ENCODE measurements at regions not wholly inside any gene's neighbourhood (a gene's known extent, or its start where the extent isn't known, plus 50 kb on each side); places are given as distances from the start of the nearest gene placed in this dataset.

DNA sequence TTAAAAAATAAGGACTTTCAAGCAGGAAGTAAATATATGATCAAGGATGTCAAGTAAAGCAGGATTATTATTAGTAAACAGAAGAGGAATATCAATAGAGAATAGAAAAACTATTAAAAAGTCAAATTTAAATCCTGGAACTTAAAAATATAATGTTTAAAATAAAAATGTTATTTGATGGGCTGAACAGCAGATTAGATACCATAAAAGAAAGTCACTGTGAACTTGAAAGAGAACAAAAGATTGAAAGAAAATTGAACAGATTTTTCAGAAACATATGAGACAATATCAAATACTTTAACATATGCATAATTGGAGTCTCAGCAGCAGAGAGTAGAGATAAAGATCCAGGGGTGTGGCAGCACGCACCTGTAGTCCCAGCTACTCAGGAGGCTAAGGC, 1213.7 kb upstream of the AUTS2 start:
- 74% methylated on average over 1 of the region's 1 CpG for WGBS
- H2BK12ac ChIP-seq (ENCODE audit: low read length in 2 of 2): no peak overlapping the region
- no peaks in the 10 kb centered on the region for H3K27me3 ChIP-seq (ENCODE audit: control insufficient read depth in 1 of 2, insufficient read depth in 1 of 2, low read length in 2 of 2)

DNA sequence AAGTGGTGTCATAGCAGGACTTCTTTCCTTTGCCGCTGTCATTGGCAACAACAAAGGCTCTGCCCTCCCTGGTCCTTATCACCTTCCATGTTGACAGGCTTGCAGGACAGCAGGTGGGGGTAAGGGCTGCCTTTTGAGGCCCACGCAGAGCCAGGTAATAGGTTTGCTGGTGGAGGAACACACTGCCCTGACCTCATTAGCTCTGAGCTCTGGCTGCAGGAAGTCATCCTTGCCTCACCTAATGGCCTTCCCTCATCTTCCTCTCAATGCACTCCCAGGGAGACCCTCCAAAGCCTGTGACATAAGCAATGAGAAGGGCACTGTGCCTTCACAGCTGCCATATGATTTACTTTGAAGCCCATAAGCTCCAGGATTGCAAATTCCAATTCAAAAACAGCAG, 1205.2 kb upstream of the AUTS2 start:
- Histone ChIP-seq H3K79me1 (replicated peaks; ENCODE audit: low read length, poor library complexity, severe bottlenecking) (no peaks in the 10 kb centered on the region), H3K27me3 (ENCODE audit: control insufficient read depth in 1 of 2, insufficient read depth in 1 of 2, low read length in 2 of 2) (no peaks in the 10 kb centered on the region), H4K91ac (ENCODE audit: low read length) (no peak overlapping the region), H2AFZ (ENCODE audit: low read depth, low read length) (no peak overlapping the region), H3K36me3 (ENCODE audit: control insufficient read depth in 1 of 2, insufficient read depth in 2 of 2, low read depth in 1 of 2, low read length in 2 of 2) (no peaks in the 10 kb centered on the region), H2BK120ac (ENCODE audit: low read depth, low read length) (no peak overlapping the region), H2BK5ac (ENCODE audit: low read depth, low read length, poor library complexity, severe bottlenecking) (no peak overlapping the region), H3K23ac (ENCODE audit: low read length in 2 of 2) (no peak overlapping the region), H3K9me3 (ENCODE audit: control insufficient read depth, low read length) (peaks cover 3% of the 10 kb centered on the region), H2BK15ac (ENCODE audit: low read depth, poor library complexity, severe bottlenecking) (no peak overlapping the region), H3K4me3 (ENCODE audit: insufficient read depth in 1 of 2, low read depth in 1 of 2, low read length in 2 of 2) (no peak overlapping the region), H3K4me1 (ENCODE audit: control insufficient read depth, insufficient read depth, low read depth, low read length) (no peaks in the 10 kb centered on the region), H2BK12ac (ENCODE audit: low read length in 2 of 2) (no peak overlapping the region), H3K4me2 (ENCODE audit: low read length, poor library complexity, severe bottlenecking) (no peak overlapping the region), H2AK5ac (ENCODE audit: low read length, severe bottlenecking) (no peak overlapping the region), H4K8ac (ENCODE audit: low read length) (no peak overlapping the region), H3K4ac (ENCODE audit: low read depth in 1 of 2, low read length in 2 of 2) (no peak overlapping the region), H3K14ac (ENCODE audit: low read length in 2 of 2) (no peak overlapping the region), H3K9ac (ENCODE audit: low read length) (no peak overlapping the region), H3K18ac (ENCODE audit: low read depth in 1 of 2, low read length in 2 of 2) (no peak overlapping the region), H3K27ac (ENCODE audit: low read length, poor library complexity, severe bottlenecking) (no peak overlapping the region)
- no peak for DNase-seq
- WGBS: 58% methylated on average over 2 of the region's 2 CpGs

More for the DNA sequence above, 1213.7 kb upstream of the AUTS2 start:
- H2AK5ac ChIP-seq (ENCODE audit: low read length, severe bottlenecking): no peak overlapping the region
- no peak overlapping the region for H3K27ac ChIP-seq (ENCODE audit: low read length, poor library complexity, severe bottlenecking)
- DNase-seq: no peak
- no peak overlapping the region for H2BK15ac ChIP-seq (ENCODE audit: low read depth, poor library complexity, severe bottlenecking)
- H2BK120ac ChIP-seq (ENCODE audit: low read depth, low read length): no peak overlapping the region
- H3K79me1 ChIP-seq (replicated peaks; ENCODE audit: low read length, poor library complexity, severe bottlenecking): no peaks in the 10 kb centered on the region
- no peak overlapping the region for H3K4me3 ChIP-seq (ENCODE audit: insufficient read depth in 1 of 2, low read depth in 1 of 2, low read length in 2 of 2)
- no peak overlapping the region for H3K14ac ChIP-seq (ENCODE audit: low read length in 2 of 2)
- H2AFZ ChIP-seq (ENCODE audit: low read depth, low read length): no peak overlapping the region
- no peak overlapping the region for H4K8ac ChIP-seq (ENCODE audit: low read length)
- peaks cover 24% of the 10 kb centered on the region for H3K9me3 ChIP-seq (ENCODE audit: control insufficient read depth, low read length)
- no peak overlapping the region for H3K4ac ChIP-seq (ENCODE audit: low read depth in 1 of 2, low read length in 2 of 2)
- no peak overlapping the region for H3K23ac ChIP-seq (ENCODE audit: low read length in 2 of 2)
- no peak overlapping the region for H3K9ac ChIP-seq (ENCODE audit: low read length)
- H4K91ac ChIP-seq (ENCODE audit: low read length): no peak overlapping the region
- H3K36me3 ChIP-seq (ENCODE audit: control insufficient read depth in 1 of 2, insufficient read depth in 2 of 2, low read depth in 1 of 2, low read length in 2 of 2): no peaks in the 10 kb centered on the region
- no peak overlapping the region for H3K4me2 ChIP-seq (ENCODE audit: low read length, poor library complexity, severe bottlenecking)
- no peak overlapping the region for H2BK5ac ChIP-seq (ENCODE audit: low read depth, low read length, poor library complexity, severe bottlenecking)
- H3K18ac ChIP-seq (ENCODE audit: low read depth in 1 of 2, low read length in 2 of 2): no peak overlapping the region
- no peaks in the 10 kb centered on the region for H3K4me1 ChIP-seq (ENCODE audit: control insufficient read depth, insufficient read depth, low read depth, low read length)

DNA sequence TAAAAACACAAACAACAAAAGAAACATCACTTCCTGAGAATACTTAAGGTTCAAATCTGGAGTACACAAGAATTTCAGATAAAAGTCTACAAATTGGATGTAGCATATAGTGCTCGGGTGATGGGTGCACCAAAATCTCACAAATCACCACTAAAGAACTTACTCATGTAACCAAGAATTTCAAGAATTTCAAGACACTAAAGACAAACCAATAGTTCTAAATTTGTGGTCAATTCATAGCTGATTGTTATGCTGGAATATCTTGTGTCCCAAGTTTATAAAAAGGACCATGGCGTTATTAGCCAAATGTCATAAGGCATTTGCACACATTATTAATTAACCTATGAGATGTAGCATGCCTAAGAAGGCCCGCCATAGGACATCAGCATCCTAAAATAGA, 1204.1 kb upstream of the AUTS2 start:
- no peak overlapping the region for H4K8ac ChIP-seq (ENCODE audit: low read length)
- H3K4ac ChIP-seq (ENCODE audit: low read depth in 1 of 2, low read length in 2 of 2): no peak overlapping the region
- no peak overlapping the region for H3K9ac ChIP-seq (ENCODE audit: low read length)
- no peak overlapping the region for H2BK120ac ChIP-seq (ENCODE audit: low read depth, low read length)
- no peak overlapping the region for H2AFZ ChIP-seq (ENCODE audit: low read depth, low read length)
- H3K9me3 ChIP-seq (ENCODE audit: control insufficient read depth, low read length): peaks cover 3% of the 10 kb centered on the region
- no peaks in the 10 kb centered on the region for H3K79me1 ChIP-seq (replicated peaks; ENCODE audit: low read length, poor library complexity, severe bottlenecking)
- no peak for DNase-seq
- 63% methylated on average over 1 of the region's 3 CpGs for WGBS
- H3K27me3 ChIP-seq (ENCODE audit: control insufficient read depth in 1 of 2, insufficient read depth in 1 of 2, low read length in 2 of 2): no peaks in the 10 kb centered on the region
- H2AK5ac ChIP-seq (ENCODE audit: low read length, severe bottlenecking): no peak overlapping the region
- H3K4me1 ChIP-seq (ENCODE audit: control insufficient read depth, insufficient read depth, low read depth, low read length): no peaks in the 10 kb centered on the region
- H3K4me2 ChIP-seq (ENCODE audit: low read length, poor library complexity, severe bottlenecking): no peak overlapping the region
- H3K23ac ChIP-seq (ENCODE audit: low read length in 2 of 2): no peak overlapping the region
- H2BK5ac ChIP-seq (ENCODE audit: low read depth, low read length, poor library complexity, severe bottlenecking): no peak overlapping the region
- H3K18ac ChIP-seq (ENCODE audit: low read depth in 1 of 2, low read length in 2 of 2): no peak overlapping the region
- H3K27ac ChIP-seq (ENCODE audit: low read length, poor library complexity, severe bottlenecking): no peak overlapping the region
- H3K4me3 ChIP-seq (ENCODE audit: insufficient read depth in 1 of 2, low read depth in 1 of 2, low read length in 2 of 2): no peak overlapping the region
- H3K36me3 ChIP-seq (ENCODE audit: control insufficient read depth in 1 of 2, insufficient read depth in 2 of 2, low read depth in 1 of 2, low read length in 2 of 2): no peaks in the 10 kb centered on the region
- no peak overlapping the region for H3K14ac ChIP-seq (ENCODE audit: low read length in 2 of 2)
- no peak overlapping the region for H2BK15ac ChIP-seq (ENCODE audit: low read depth, poor library complexity, severe bottlenecking)
- no peak overlapping the region for H4K91ac ChIP-seq (ENCODE audit: low read length)
- no peak overlapping the region for H2BK12ac ChIP-seq (ENCODE audit: low read length in 2 of 2)

DNA sequence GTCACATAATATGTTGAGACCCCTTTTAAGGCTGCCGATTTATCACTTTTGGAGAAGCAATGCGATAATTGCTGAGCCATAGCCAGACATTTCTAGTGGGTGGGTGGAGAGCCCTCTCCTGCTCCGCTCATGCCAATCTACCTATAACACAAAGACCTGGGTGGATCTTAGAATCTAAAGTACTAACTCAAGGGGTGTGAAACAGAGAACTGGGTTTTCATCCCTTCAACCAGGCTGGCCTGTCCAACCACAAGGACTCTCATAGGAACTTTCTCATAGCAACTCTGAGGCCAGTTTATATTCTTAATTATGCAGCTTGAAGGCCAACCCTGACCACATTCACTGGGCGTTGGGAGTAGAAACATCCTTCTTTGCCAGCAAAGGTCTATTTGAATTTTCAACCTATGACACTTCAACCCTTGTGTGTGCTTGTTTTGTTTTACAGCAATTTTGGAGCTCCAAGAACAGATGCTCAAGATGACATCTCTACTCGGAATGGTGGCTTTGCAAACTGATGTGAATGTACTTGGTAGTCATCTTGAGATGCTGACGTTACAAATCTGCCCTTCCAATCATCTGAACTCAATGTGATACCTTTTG, 1198.2 kb upstream of the AUTS2 start:
- no peak overlapping the region for H2BK15ac ChIP-seq (ENCODE audit: low read depth, poor library complexity, severe bottlenecking)
- H3K4me1 ChIP-seq (ENCODE audit: control insufficient read depth, insufficient read depth, low read depth, low read length): no peaks in the 10 kb centered on the region
- no peak overlapping the region for H2BK5ac ChIP-seq (ENCODE audit: low read depth, low read length, poor library complexity, severe bottlenecking)
- H3K36me3 ChIP-seq (ENCODE audit: control insufficient read depth in 1 of 2, insufficient read depth in 2 of 2, low read depth in 1 of 2, low read length in 2 of 2): no peaks in the 10 kb centered on the region
- no peak overlapping the region for H2BK12ac ChIP-seq (ENCODE audit: low read length in 2 of 2)
- no peak overlapping the region for H3K14ac ChIP-seq (ENCODE audit: low read length in 2 of 2)
- 83% methylated on average over 5 of the region's 6 CpGs for WGBS
- no peak overlapping the region for H3K9ac ChIP-seq (ENCODE audit: low read length)
- no peak overlapping the region for H2BK120ac ChIP-seq (ENCODE audit: low read depth, low read length)
- H3K27ac ChIP-seq (ENCODE audit: low read length, poor library complexity, severe bottlenecking): no peak overlapping the region
- no peak overlapping the region for H4K91ac ChIP-seq (ENCODE audit: low read length)
- H3K18ac ChIP-seq (ENCODE audit: low read depth in 1 of 2, low read length in 2 of 2): no peak overlapping the region
- H3K4me2 ChIP-seq (ENCODE audit: low read length, poor library complexity, severe bottlenecking): no peak overlapping the region
- no peaks in the 10 kb centered on the region for H3K79me1 ChIP-seq (replicated peaks; ENCODE audit: low read length, poor library complexity, severe bottlenecking)
- no peak overlapping the region for H3K23ac ChIP-seq (ENCODE audit: low read length in 2 of 2)
- no peak overlapping the region for H3K4me3 ChIP-seq (ENCODE audit: insufficient read depth in 1 of 2, low read depth in 1 of 2, low read length in 2 of 2)
- H3K4ac ChIP-seq (ENCODE audit: low read depth in 1 of 2, low read length in 2 of 2): no peak overlapping the region
- no peak overlapping the region for H4K8ac ChIP-seq (ENCODE audit: low read length)
- no peaks in the 10 kb centered on the region for H3K27me3 ChIP-seq (ENCODE audit: control insufficient read depth in 1 of 2, insufficient read depth in 1 of 2, low read length in 2 of 2)
- DNase-seq: no peak
- no peak overlapping the region for H2AK5ac ChIP-seq (ENCODE audit: low read length, severe bottlenecking)
- no peak overlapping the region for H2AFZ ChIP-seq (ENCODE audit: low read depth, low read length)
- H3K9me3 ChIP-seq (ENCODE audit: control insufficient read depth, low read length): peaks cover 6% of the 10 kb centered on the region
